Right lobe of liver (tissue), 6 donors: ENCODE measurements at regions not wholly inside any gene's neighbourhood (a gene's known extent, or its start where the extent isn't known, plus 50 kb on each side); places are given as distances from the start of the nearest gene placed in this dataset.

Source experiments
- ATAC-seq, 4 donors: fragments of 200-7000 bp; cut with Tn5 transposase; one replicate each; pipeline ENCODE4 v1.9.1; 2020; ENCODE audit warnings: mild to moderate bottlenecking in 4 of 4, moderate library complexity in 4 of 4
- DNase-seq, 3 donors: peaks; one replicate each; pipeline ENCODE4 v3.0.0-alpha.2; 2020
- H3K27ac ChIP-seq, 3 donors: fragments of 200-600 bp; one replicate each; pipeline ENCODE4 v1.8.0; 2022
- H3K27me3 ChIP-seq, 2 donors: fragments of 200-600 bp; one replicate each; pipeline ENCODE4 v1.8.0; 2022
- H3K36me3 ChIP-seq, 4 donors: fragments of 200-600 bp; sonication (generic) in 1 of 4; one replicate each; pipeline versions ENCODE4 v1.5.1 to v1.8.0; 2017 to 2022; ENCODE audit warnings: control low read depth in 1 of 4
- H3K4me1 ChIP-seq, 4 donors: fragments of 200-600 bp; sonication (generic) in 1 of 4; one replicate each; pipeline versions ENCODE4 v1.5.1 to v1.8.0; 2017 to 2022; ENCODE audit warnings: control low read depth in 1 of 4
- H3K4me3 ChIP-seq, 3 donors: fragments of 200-600 bp; one replicate each; pipeline ENCODE4 v1.8.0; 2022
- H3K9me3 ChIP-seq, 4 donors: fragments of 200-600 bp; sonication (generic) in 1 of 4; one replicate each; pipeline versions ENCODE4 v1.5.1 to v1.8.0; 2017 to 2022; ENCODE audit warnings: control low read depth in 1 of 4
- POLR2A ChIP-seq: fragments of 450-650 bp; IDR thresholded peaks from one replicate; pipeline ENCODE4 v1.6.1; 2017; ENCODE audit warnings: antibody characterized with exemption, mild to moderate bottlenecking
- WGBS: methylation state at CpG from one replicate; pipeline ENCODE4 v1.1.6; 2018; ENCODE audit warnings: low coverage, low lambda C conversion rate; ENCODE audit not compliant: insufficient coverage; ENCODE audit errors: missing lambda C conversion rate; 5-methylcytosine and 5-hydroxymethylcytosine counted together
- intact Hi-C, 2 donors: fragments of 100-400 bp; cut with DNase I; formaldehyde crosslinking; loops; one replicate each; pipeline versions ENCODE4 v1.11.2 to v1.14.1; 2022
- TF ChIP-seq, protein P1 (sequence below), 4 donors: fragments of 200-600 bp in 3 of 4; fragments of 450-650 bp in 1 of 4; IDR thresholded peaks; one replicate each; pipeline versions ENCODE4 v1.5.1 to v1.8.0; 2016 to 2022; ENCODE audit warnings: antibody characterized with exemption in 4 of 4, mild to moderate bottlenecking in 2 of 4
- donor health status: DM: no; HTN: yes; CAD: no.
- donor health status: DM: no; HTN: no; CAD: no.
- donor health status: DM: no; HTN: no; CAD: no.
- donor health status: DM: no; HTN: yes; CAD: no.
- donor health status: DM: no; HTN: yes; CAD: no.

DNA sequence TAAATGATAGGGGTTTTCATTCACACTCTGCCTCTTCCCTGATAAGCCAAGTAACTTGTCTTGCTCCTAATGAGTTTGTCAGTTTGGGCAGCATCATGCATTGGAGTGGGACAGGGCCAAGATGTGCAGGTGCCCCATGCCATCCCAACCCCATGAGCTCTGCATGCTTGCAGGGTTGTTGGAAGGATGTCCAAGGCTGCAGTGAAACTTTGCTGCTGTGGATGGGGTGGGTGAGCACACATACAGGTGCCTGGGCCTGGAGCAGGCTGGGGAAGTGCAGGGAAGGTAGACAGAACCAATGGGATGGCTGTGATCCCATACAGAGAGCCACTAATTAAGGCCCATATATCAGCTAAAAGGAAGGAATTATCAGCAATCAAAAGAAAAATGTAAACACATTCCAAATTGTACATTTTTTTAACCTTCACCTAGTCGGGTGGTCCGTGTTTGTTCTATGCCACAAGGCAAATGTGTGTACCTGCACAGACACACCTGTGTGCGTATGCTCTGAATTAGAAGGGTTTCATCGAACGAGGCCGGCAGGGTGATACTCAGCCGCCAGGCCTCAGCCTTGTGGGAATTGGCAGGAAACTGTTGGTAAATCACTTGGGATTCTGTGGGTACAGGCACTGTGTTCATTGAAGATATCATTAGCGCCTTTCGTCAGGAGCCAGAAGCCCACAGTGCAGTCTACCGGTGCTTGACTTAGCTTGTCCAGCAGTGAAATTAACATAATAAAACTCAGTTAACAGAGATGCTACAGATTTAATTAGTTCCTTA, 342.9 kb downstream of the MYCN start:
- DNase-seq = no peak
- 76% methylated on average over 7 of the region's 10 CpGs for WGBS
- Histone ChIP-seq H3K9me3 (no peaks in the 10 kb centered on the region), H3K27me3 (no peaks in the 10 kb centered on the region), H3K36me3 (no peaks in the 10 kb centered on the region), H3K27ac (no peak overlapping the region), H3K4me3 (no peak overlapping the region), H3K4me1 (no peaks in the 10 kb centered on the region)
- intact Hi-C loops = no loop called here
- ATAC-seq = no peak
- TF ChIP-seq, protein P1, sequence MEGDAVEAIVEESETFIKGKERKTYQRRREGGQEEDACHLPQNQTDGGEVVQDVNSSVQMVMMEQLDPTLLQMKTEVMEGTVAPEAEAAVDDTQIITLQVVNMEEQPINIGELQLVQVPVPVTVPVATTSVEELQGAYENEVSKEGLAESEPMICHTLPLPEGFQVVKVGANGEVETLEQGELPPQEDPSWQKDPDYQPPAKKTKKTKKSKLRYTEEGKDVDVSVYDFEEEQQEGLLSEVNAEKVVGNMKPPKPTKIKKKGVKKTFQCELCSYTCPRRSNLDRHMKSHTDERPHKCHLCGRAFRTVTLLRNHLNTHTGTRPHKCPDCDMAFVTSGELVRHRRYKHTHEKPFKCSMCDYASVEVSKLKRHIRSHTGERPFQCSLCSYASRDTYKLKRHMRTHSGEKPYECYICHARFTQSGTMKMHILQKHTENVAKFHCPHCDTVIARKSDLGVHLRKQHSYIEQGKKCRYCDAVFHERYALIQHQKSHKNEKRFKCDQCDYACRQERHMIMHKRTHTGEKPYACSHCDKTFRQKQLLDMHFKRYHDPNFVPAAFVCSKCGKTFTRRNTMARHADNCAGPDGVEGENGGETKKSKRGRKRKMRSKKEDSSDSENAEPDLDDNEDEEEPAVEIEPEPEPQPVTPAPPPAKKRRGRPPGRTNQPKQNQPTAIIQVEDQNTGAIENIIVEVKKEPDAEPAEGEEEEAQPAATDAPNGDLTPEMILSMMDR (IDR thresholded peaks at IDR 0.05) = no peak
- no peak for TF ChIP-seq POLR2A

DNA sequence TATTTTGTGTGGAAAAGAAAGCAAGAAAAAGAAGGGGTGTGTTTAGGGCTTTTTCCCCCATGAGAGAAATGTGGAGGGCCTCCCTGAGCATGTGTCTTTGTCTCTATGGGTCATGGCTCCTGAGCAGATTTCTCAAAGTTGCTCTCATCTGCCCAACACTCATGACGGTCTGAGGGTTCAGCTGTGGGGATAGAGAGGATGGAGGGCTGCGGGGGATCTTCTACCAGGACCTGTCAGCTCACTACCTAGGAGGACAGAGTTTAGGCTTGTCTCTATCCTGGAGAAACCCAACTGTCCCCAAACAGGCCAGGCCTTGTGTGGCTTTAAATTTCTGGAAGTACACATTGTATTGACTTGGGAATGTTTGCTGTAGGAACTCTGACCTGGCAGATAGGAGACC, 342.2 kb downstream of the MYCN start:
- no peak for TF ChIP-seq POLR2A
- TF ChIP-seq, protein P1 (IDR thresholded peaks at IDR 0.05) = no peak
- WGBS = no CpG with 5 or more reads among the region's 2 CpGs

DNA sequence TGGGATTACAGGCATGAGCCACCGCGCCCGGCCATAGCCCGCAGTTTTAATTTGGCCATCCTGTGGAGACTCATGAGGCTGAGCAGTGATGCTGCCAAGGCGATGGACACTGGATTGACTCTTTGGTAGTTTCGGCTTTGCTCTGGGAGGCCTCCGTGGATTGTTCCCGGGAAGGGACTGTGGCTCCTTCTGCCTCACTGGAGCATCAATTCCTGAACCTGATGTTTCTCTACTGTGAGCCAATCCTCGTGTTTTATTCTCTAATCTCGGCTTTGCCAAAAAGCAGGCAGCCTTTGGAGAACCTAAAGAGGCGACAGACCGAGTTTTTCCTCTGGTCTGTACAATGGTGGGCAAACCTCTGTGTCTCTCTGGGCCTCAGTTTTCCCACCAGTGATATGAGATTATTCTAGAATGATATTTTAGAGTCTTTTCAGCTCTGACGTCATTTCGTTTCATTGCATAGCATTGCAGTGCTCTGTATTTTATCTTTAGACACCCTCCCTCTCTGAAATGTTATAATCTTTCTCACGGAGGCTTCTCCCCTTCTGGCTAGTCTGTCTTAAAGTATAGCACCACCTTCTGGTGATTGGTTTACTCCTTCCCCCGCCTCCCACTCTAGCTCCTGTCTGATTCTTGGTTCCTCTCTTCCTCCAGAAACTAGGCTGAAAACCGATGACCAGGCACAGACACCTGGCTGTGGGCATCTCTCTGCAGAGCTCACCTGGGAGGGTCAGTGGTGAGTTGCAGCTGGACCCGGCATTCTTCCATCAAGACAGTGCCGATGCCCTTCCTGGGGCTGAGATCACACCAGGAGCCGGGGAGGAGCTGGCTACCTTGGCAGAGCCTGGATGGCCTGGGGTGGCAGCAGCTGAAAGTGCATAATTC, 341.3 kb downstream of the MYCN start:
- Histone ChIP-seq H3K4me1 (no peaks in the 10 kb centered on the region), H3K4me3 (no peak overlapping the region), H3K36me3 (no peaks in the 10 kb centered on the region), H3K27ac (no peak overlapping the region), H3K27me3 (no peaks in the 10 kb centered on the region), H3K9me3 (no peaks in the 10 kb centered on the region)
- ATAC-seq = peak; percentile 62 to 69 (median 64)
- no peak for DNase-seq
- TF ChIP-seq, protein P1 (IDR thresholded peaks at IDR 0.05) = peak; percentile 36 to 52 (median 45)
- TF ChIP-seq POLR2A = no peak
- intact Hi-C loops = no loop called here
- WGBS = 37% methylated on average over 9 of the region's 20 CpGs

More for the DNA sequence above, 342.2 kb downstream of the MYCN start:
- H3K4me1 ChIP-seq = no peaks in the 10 kb centered on the region
- DNase-seq (no peak), ATAC-seq (no peak)
- no peaks in the 10 kb centered on the region for H3K36me3 ChIP-seq
- H3K27me3 ChIP-seq = no peaks in the 10 kb centered on the region
- H3K27ac ChIP-seq = no peak overlapping the region
- no peak overlapping the region for H3K4me3 ChIP-seq
- H3K9me3 ChIP-seq = no peaks in the 10 kb centered on the region
- intact Hi-C loops = no loop called here

DNA sequence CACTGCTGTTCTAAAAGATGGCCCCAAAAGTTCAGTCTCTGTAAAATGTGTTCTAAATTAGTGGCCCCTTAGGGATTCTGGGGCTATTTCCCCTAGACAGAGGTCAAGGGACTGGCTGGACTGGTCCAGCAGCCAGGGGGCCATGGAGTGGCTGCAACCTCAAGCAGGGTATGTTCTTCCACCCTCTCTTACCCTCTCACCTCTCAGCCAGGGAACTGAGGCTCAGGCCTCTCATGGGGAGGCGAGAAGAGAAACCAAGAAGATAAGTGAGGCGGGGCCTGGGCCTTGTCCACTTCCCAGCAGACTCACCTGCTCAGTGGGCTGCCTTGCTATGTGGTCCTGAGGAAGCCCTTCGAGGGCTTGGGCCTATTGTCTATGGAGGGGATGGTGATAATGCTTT, 339.7 kb downstream of the MYCN start:
- Histone ChIP-seq H3K4me3 (no peak overlapping the region), H3K27me3 (no peaks in the 10 kb centered on the region), H3K9me3 (no peaks in the 10 kb centered on the region), H3K4me1 (no peaks in the 10 kb centered on the region), H3K36me3 (no peaks in the 10 kb centered on the region), H3K27ac (no peak overlapping the region)
- WGBS = 100% methylated on average over 2 of the region's 3 CpGs
- ATAC-seq (no peak), DNase-seq (no peak)
- intact Hi-C loops = no loop called here
- TF ChIP-seq, protein P1 (IDR thresholded peaks at IDR 0.05) = no peak
- TF ChIP-seq POLR2A = no peak
